ENCODE measurements at regions not wholly inside any gene's neighbourhood (a gene's known extent, or its start where the extent isn't known, plus 50 kb on each side); places are given as distances from the start of the nearest gene placed in this dataset.

DNA sequence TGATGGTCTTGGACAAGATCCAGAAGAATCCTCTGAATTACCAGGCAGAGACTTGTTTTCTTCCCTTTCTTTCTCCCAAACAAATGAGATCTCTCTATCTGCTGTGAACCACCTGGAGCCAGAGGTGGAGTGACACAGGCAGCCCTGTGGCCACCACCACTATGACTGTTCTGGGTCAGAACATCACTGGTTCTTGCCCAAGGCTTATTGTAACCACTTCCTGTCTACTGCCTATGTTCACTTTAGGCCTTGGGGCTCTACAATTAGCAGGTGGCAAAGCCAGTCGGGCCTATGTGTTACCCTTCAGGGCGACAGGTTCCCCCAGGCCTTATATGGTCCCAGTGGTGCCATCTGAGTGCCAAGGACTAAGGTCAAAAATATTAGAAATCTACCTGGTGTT lies 161.2 kb downstream of the GLUD2 start:
- no peak overlapping the region for H3K27ac ChIP-seq (ENCODE audit: low read depth in 1 of 2, low read length in 2 of 2)
- no peaks in the 10 kb centered on the region for H3K27me3 ChIP-seq (ENCODE audit: control insufficient read depth in 2 of 2, insufficient read depth in 2 of 2, low read length in 2 of 2)
- H3K9ac ChIP-seq (ENCODE audit: insufficient read depth, low read length, poor library complexity, severe bottlenecking), result no peak overlapping the region
- TF ChIP-seq, protein P1, sequence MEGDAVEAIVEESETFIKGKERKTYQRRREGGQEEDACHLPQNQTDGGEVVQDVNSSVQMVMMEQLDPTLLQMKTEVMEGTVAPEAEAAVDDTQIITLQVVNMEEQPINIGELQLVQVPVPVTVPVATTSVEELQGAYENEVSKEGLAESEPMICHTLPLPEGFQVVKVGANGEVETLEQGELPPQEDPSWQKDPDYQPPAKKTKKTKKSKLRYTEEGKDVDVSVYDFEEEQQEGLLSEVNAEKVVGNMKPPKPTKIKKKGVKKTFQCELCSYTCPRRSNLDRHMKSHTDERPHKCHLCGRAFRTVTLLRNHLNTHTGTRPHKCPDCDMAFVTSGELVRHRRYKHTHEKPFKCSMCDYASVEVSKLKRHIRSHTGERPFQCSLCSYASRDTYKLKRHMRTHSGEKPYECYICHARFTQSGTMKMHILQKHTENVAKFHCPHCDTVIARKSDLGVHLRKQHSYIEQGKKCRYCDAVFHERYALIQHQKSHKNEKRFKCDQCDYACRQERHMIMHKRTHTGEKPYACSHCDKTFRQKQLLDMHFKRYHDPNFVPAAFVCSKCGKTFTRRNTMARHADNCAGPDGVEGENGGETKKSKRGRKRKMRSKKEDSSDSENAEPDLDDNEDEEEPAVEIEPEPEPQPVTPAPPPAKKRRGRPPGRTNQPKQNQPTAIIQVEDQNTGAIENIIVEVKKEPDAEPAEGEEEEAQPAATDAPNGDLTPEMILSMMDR (IDR thresholded peaks at IDR 0.05), result no peak
- H3K4me1 Mint-ChIP-seq, result no peaks in the 10 kb centered on the region
- 100% methylated on average over 1 of the region's 2 CpGs for WGBS (ENCODE audit: insufficient coverage)
- H3K27me3 Mint-ChIP-seq (ENCODE audit: low read depth in 3 of 3), result peaks cover 0 to 3% (median 0%) of the 10 kb centered on the region in 3 donors
- no peaks in the 10 kb centered on the region for H3K36me3 ChIP-seq (replicated peaks in 1 of 2; ENCODE audit: control insufficient read depth in 1 of 2, insufficient read depth in 2 of 2, low read length in 2 of 2)
- no peaks in the 10 kb centered on the region for H4K20me1 ChIP-seq (ENCODE audit: insufficient read depth, low read length)
- H3K4me1 ChIP-seq (ENCODE audit: control insufficient read depth in 1 of 2, insufficient read depth in 2 of 2, low read length in 2 of 2), result no peaks in the 10 kb centered on the region
- H3K9me3 ChIP-seq (replicated peaks in 1 of 2; ENCODE audit: control insufficient read depth in 1 of 2, insufficient read depth in 1 of 2, low read length in 2 of 2), result peaks cover 0 to 9% of the 10 kb centered on the region in 2 donors
- no peaks in the 10 kb centered on the region for H3K36me3 Mint-ChIP-seq
- no peaks in the 10 kb centered on the region for H3K79me2 ChIP-seq (ENCODE audit: insufficient read depth, low read length)
- H3K4me3 Mint-ChIP-seq, result no peak overlapping the region
- peaks cover 0 to 4% (median 0%) of the 10 kb centered on the region in 7 donors for H3K9me3 Mint-ChIP-seq
- H3K4me2 ChIP-seq (replicated peaks; ENCODE audit: extremely low read depth, low read length, poor library complexity, severe bottlenecking), result no peak overlapping the region
- intact Hi-C loops (cut with micrococcal nuclease), result no loop called here
- H3K27ac Mint-ChIP-seq, result no peak overlapping the region
- no peak overlapping the region for H2AFZ ChIP-seq (ENCODE audit: insufficient read depth, low read depth, low read length, poor library complexity, severe bottlenecking)
- no peak for DNase-seq
- H3K4me3 ChIP-seq (replicated peaks in 1 of 3; ENCODE audit: low read depth in 2 of 3, low read length in 3 of 3), result no peak overlapping the region

DNA sequence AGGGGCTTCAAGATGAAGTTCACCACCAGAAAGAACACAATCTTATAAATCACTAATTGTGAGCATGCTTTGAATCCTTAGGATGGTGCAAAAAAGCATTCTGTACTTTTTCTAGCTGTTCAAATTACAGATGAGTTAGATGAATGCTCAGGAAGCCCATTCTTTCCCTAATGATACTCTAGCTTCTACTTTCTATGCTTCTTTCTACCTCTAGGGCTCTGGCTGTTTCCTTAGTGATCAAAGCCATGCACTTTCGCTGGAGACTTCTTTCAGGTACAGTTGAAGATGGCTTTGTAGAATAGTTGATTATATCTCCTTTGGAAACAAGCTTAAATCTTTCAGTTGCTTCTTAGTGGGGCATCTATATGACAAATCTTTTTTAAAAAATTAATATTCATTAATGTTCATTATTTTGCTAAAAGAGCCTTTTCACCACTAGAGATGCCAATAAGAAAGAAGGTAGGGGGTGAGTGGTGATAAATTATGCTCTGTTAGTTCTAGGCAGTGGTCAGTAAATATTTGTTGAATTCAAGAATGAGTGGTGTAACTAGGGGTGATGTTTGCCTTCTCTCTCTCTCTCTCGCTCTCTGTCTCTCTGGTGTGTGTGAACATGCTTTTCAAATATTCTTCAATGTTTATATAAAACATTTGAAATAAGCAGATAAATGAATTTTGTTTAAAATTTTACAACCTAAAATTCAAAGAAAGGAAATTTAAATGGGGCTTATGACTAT lies 169.4 kb downstream of the GLUD2 start:
- H3K27ac ChIP-seq (ENCODE audit: low read depth in 1 of 2, low read length in 2 of 2), result no peak overlapping the region
- H3K4me3 ChIP-seq (replicated peaks in 1 of 3; ENCODE audit: low read depth in 2 of 3, low read length in 3 of 3), result no peak overlapping the region
- H4K20me1 ChIP-seq (ENCODE audit: insufficient read depth, low read length), result no peaks in the 10 kb centered on the region
- Mint-ChIP-seq H3K36me3 (no peaks in the 10 kb centered on the region), H3K27ac (no peak overlapping the region), H3K4me1 (no peaks in the 10 kb centered on the region), H3K4me3 (no peak overlapping the region), H3K9me3 (peaks cover 0 to 5% (median 2%) of the 10 kb centered on the region in 7 donors), H3K27me3 (ENCODE audit: low read depth in 3 of 3) (no peaks in the 10 kb centered on the region)
- no peaks in the 10 kb centered on the region for H3K4me1 ChIP-seq (ENCODE audit: control insufficient read depth in 1 of 2, insufficient read depth in 2 of 2, low read length in 2 of 2)
- no peak overlapping the region for H3K4me2 ChIP-seq (replicated peaks; ENCODE audit: extremely low read depth, low read length, poor library complexity, severe bottlenecking)
- intact Hi-C loops (cut with micrococcal nuclease), result no loop called here
- H3K79me2 ChIP-seq (ENCODE audit: insufficient read depth, low read length), result no peaks in the 10 kb centered on the region
- H2AFZ ChIP-seq (ENCODE audit: insufficient read depth, low read depth, low read length, poor library complexity, severe bottlenecking), result no peak overlapping the region
- no CpG with 5 or more reads among the region's 2 CpGs for WGBS (ENCODE audit: insufficient coverage)
- no peaks in the 10 kb centered on the region for H3K9me3 ChIP-seq (replicated peaks in 1 of 2; ENCODE audit: control insufficient read depth in 1 of 2, insufficient read depth in 1 of 2, low read length in 2 of 2)
- no peak for DNase-seq
- no peaks in the 10 kb centered on the region for H3K36me3 ChIP-seq (replicated peaks in 1 of 2; ENCODE audit: control insufficient read depth in 1 of 2, insufficient read depth in 2 of 2, low read length in 2 of 2)
- no peak overlapping the region for H3K9ac ChIP-seq (ENCODE audit: insufficient read depth, low read length, poor library complexity, severe bottlenecking)
- no peaks in the 10 kb centered on the region for H3K27me3 ChIP-seq (ENCODE audit: control insufficient read depth in 2 of 2, insufficient read depth in 2 of 2, low read length in 2 of 2)
- TF ChIP-seq, protein P1 (IDR thresholded peaks at IDR 0.05), result no peak

Measured in CD14-positive monocyte (primary cell).